IPS DF 6.9 (cell line): ENCODE measurements at regions not wholly inside any gene's neighbourhood (a gene's known extent, or its start where the extent isn't known, plus 50 kb on each side); places are given as distances from the start of the nearest gene placed in this dataset.

Experiments
- DNase-seq: peaks from one replicate; pipeline ENCODE4 v3.0.0-alpha.2; 2013; ENCODE audit warnings: low read depth, low spot score
- H3K27ac ChIP-seq: one replicate; pipeline ENCODE4 v1.5.1; 2013; ENCODE audit warnings: low read length, control low read depth
- H3K27me3 ChIP-seq: 2 replicates; pipeline ENCODE4 v1.6.1; 2013; ENCODE audit warnings: mild to moderate bottlenecking, low read length; ENCODE audit not compliant: control insufficient read depth, insufficient read depth
- H3K36me3 ChIP-seq: 2 replicates; pipeline ENCODE4 v1.6.1; 2013; ENCODE audit warnings: low read length; ENCODE audit not compliant: control insufficient read depth, insufficient read depth
- H3K4me1 ChIP-seq: 2 replicates; pipeline ENCODE4 v1.6.1; 2013; ENCODE audit warnings: low read length; ENCODE audit not compliant: control insufficient read depth, insufficient read depth
- H3K4me3 ChIP-seq: 2 replicates; pipeline ENCODE4 v1.5.1; 2013; ENCODE audit warnings: mild to moderate bottlenecking, low read length
- H3K9me3 ChIP-seq: 2 replicates; pipeline ENCODE4 v1.6.1; 2013; ENCODE audit warnings: low read length, inconsistent platforms; ENCODE audit not compliant: control insufficient read depth, insufficient read depth
- WGBS: extraction: QIAGEN DNeasy Blood & Tissue Kit; methylation state at CpG from one replicate; pipeline ENCODE4 v1.1.7; 2013; ENCODE audit warnings: mixed read lengths, missing lambda C conversion rate; ENCODE audit not compliant: insufficient read length, insufficient coverage; 5-methylcytosine and 5-hydroxymethylcytosine counted together

- no peaks in the 10 kb centered on the region for H3K27me3 ChIP-seq
- no peak overlapping the region for H3K27ac ChIP-seq
- no peak overlapping the region for H3K4me3 ChIP-seq
- WGBS: no CpG with 5 or more reads among the region's 1 CpG
- H3K36me3 ChIP-seq: no peaks in the 10 kb centered on the region
- no peak for DNase-seq
- no peaks in the 10 kb centered on the region; the same call in 1 of the 2 replicates for H3K4me1 ChIP-seq
- no peaks in the 10 kb centered on the region for H3K9me3 ChIP-seq
Measured at GRCh38 chr6:112457886-112458285, 110.8 kb downstream of the RFPL4B start.

GRCh38 chr6:112459758-112460304, 112.7 kb downstream of the RFPL4B start:
- Histone ChIP-seq H3K27me3 (no peaks in the 10 kb centered on the region), H3K36me3 (no peaks in the 10 kb centered on the region), H3K27ac (no peak overlapping the region), H3K4me1 (no peaks in the 10 kb centered on the region; the same call in 1 of the 2 replicates), H3K9me3 (no peaks in the 10 kb centered on the region), H3K4me3 (no peak overlapping the region)
- WGBS: no CpG with 5 or more reads among the region's 2 CpGs
- DNase-seq: no peak

- Histone ChIP-seq H3K27me3 (no peaks in the 10 kb centered on the region), H3K9me3 (no peaks in the 10 kb centered on the region), H3K4me1 (no peaks in the 10 kb centered on the region), H3K36me3 (no peaks in the 10 kb centered on the region), H3K27ac (no peak overlapping the region), H3K4me3 (no peak overlapping the region)
- DNase-seq: no peak
- no CpG with 5 or more reads among the region's 8 CpGs for WGBS
Measured at GRCh38 chr6:112464901-112465665, 118.0 kb downstream of the RFPL4B start.

GRCh38 chr6:112466373-112467151, 119.4 kb downstream of the RFPL4B start:
- no peaks in the 10 kb centered on the region for H3K9me3 ChIP-seq
- WGBS: no CpG with 5 or more reads among the region's 1 CpG
- H3K36me3 ChIP-seq: no peaks in the 10 kb centered on the region
- no peaks in the 10 kb centered on the region for H3K27me3 ChIP-seq
- H3K4me3 ChIP-seq: no peak overlapping the region
- no peak overlapping the region for H3K27ac ChIP-seq
- DNase-seq: no peak
- no peaks in the 10 kb centered on the region for H3K4me1 ChIP-seq

GRCh38 chr6:112468359-112468758, 121.2 kb downstream of the RFPL4B start:
- Histone ChIP-seq H3K27ac (no peak overlapping the region), H3K36me3 (no peaks in the 10 kb centered on the region), H3K27me3 (no peaks in the 10 kb centered on the region), H3K4me1 (no peaks in the 10 kb centered on the region), H3K4me3 (no peak overlapping the region), H3K9me3 (no peaks in the 10 kb centered on the region)
- WGBS: no CpG with 5 or more reads among the region's 3 CpGs
- no peak for DNase-seq

- no peak overlapping the region for H3K27ac ChIP-seq
- no peaks in the 10 kb centered on the region for H3K27me3 ChIP-seq
- no peak for DNase-seq
- H3K4me1 ChIP-seq: no peaks in the 10 kb centered on the region
- no peaks in the 10 kb centered on the region for H3K36me3 ChIP-seq
- H3K4me3 ChIP-seq: no peak overlapping the region
- no CpG with 5 or more reads among the region's 2 CpGs for WGBS
- H3K9me3 ChIP-seq: no peaks in the 10 kb centered on the region
Measured at GRCh38 chr6:112469306-112469705, 122.2 kb downstream of the RFPL4B start.

GRCh38 chr6:112470376-112470775, 123.2 kb downstream of the RFPL4B start:
- no peaks in the 10 kb centered on the region for H3K36me3 ChIP-seq
- H3K27me3 ChIP-seq: no peaks in the 10 kb centered on the region
- H3K4me1 ChIP-seq: no peaks in the 10 kb centered on the region
- H3K9me3 ChIP-seq: no peaks in the 10 kb centered on the region
- WGBS: no CpG with 5 or more reads among the region's 4 CpGs
- no peak for DNase-seq
- H3K27ac ChIP-seq: no peak overlapping the region
- no peak overlapping the region for H3K4me3 ChIP-seq

- Histone ChIP-seq H3K27ac (no peak overlapping the region), H3K4me3 (no peak overlapping the region), H3K36me3 (no peaks in the 10 kb centered on the region), H3K4me1 (no peaks in the 10 kb centered on the region), H3K27me3 (no peaks in the 10 kb centered on the region), H3K9me3 (no peaks in the 10 kb centered on the region)
- no CpG with 5 or more reads among the region's 1 CpG for WGBS
- DNase-seq: no peak
Measured at GRCh38 chr6:112470950-112471349, 123.8 kb downstream of the RFPL4B start.

GRCh38 chr6:112475083-112475482, 128.0 kb downstream of the RFPL4B start:
- H3K36me3 ChIP-seq: no peaks in the 10 kb centered on the region
- no peaks in the 10 kb centered on the region for H3K27me3 ChIP-seq
- H3K4me3 ChIP-seq: no peak overlapping the region
- no peak for DNase-seq
- no peak overlapping the region for H3K27ac ChIP-seq
- no peaks in the 10 kb centered on the region for H3K4me1 ChIP-seq
- no peaks in the 10 kb centered on the region for H3K9me3 ChIP-seq

- no CpG with 5 or more reads among the region's 5 CpGs for WGBS
- Histone ChIP-seq H3K9me3 (no peaks in the 10 kb centered on the region), H3K36me3 (no peaks in the 10 kb centered on the region), H3K27me3 (no peaks in the 10 kb centered on the region), H3K27ac (no peak overlapping the region), H3K4me1 (no peaks in the 10 kb centered on the region), H3K4me3 (no peak overlapping the region)
- DNase-seq: no peak
Measured at GRCh38 chr6:112477125-112477524, 130.0 kb downstream of the RFPL4B start.
